Right lung (tissue), 2 donors: ENCODE measurements at regions not wholly inside any gene's neighbourhood (a gene's known extent, or its start where the extent isn't known, plus 50 kb on each side); places are given as distances from the start of the nearest gene placed in this dataset.

Experiments used
- DNase-seq, 2 donors: peaks; one replicate each; pipeline ENCODE4 v3.0.0-alpha.2; 2013

GRCh38 chrX:20374900-20375438 is 108.3 kb upstream of the RPS6KA3 start:
- no peak for DNase-seq

GRCh38 chrX:20374450-20374849 is 107.7 kb upstream of the RPS6KA3 start:
- DNase-seq = no peak

GRCh38 chrX:20373063-20373462 is 106.4 kb upstream of the RPS6KA3 start:
- DNase-seq = no peak

- no peak for DNase-seq
Observed at GRCh38 chrX:20372533-20372932, 105.8 kb upstream of the RPS6KA3 start.

GRCh38 chrX:20369468-20369867 is 102.8 kb upstream of the RPS6KA3 start:
- no peak for DNase-seq

GRCh38 chrX:20364238-20364637 is 97.5 kb upstream of the RPS6KA3 start:
- no peak for DNase-seq

- DNase-seq = no peak
Observed at GRCh38 chrX:20363275-20363674, 96.6 kb upstream of the RPS6KA3 start.

- peak; percentile 55 to 58 for DNase-seq
Observed at GRCh38 chrX:20362268-20363267, 95.9 kb upstream of the RPS6KA3 start.

- peak in 1 of 2 donors; percentile 21 for DNase-seq
Observed at GRCh38 chrX:20361890-20362262, 95.2 kb upstream of the RPS6KA3 start.

- peak in 1 of 2 donors; percentile 29 for DNase-seq
Observed at GRCh38 chrX:20361081-20361889, 94.6 kb upstream of the RPS6KA3 start.

GRCh38 chrX:20355187-20355586 is 88.5 kb upstream of the RPS6KA3 start:
- no peak for DNase-seq

- no peak for DNase-seq
Observed at GRCh38 chrX:20354505-20354904, 87.8 kb upstream of the RPS6KA3 start.

- DNase-seq = no peak
Observed at GRCh38 chrX:20352935-20353336, 86.2 kb upstream of the RPS6KA3 start.

- no peak for DNase-seq
Observed at GRCh38 chrX:20352504-20352903, 85.8 kb upstream of the RPS6KA3 start.

- DNase-seq = no peak
Observed at GRCh38 chrX:20350596-20350995, 83.9 kb upstream of the RPS6KA3 start.

- DNase-seq = no peak
Observed at GRCh38 chrX:20348139-20348538, 81.4 kb upstream of the RPS6KA3 start.

GRCh38 chrX:20347481-20347880 is 80.8 kb upstream of the RPS6KA3 start:
- DNase-seq = peak; percentile 49 to 61

- DNase-seq = no peak
Observed at GRCh38 chrX:20333672-20334071, 67.0 kb upstream of the RPS6KA3 start.

GRCh38 chrX:20330545-20330944 is 63.8 kb upstream of the RPS6KA3 start:
- no peak for DNase-seq

GRCh38 chrX:20329435-20329834 is 62.7 kb upstream of the RPS6KA3 start:
- DNase-seq = no peak

GRCh38 chrX:20325786-20326388 is 59.2 kb upstream of the RPS6KA3 start:
- DNase-seq = no peak

GRCh38 chrX:20322887-20323286 is 56.2 kb upstream of the RPS6KA3 start:
- DNase-seq = no peak
